KOPT-K1 (cell line): ENCODE measurements at regions not wholly inside any gene's neighbourhood (a gene's known extent, or its start where the extent isn't known, plus 50 kb on each side); places are given as distances from the start of the nearest gene placed in this dataset.
"Not testable (repeated sequence)": the region's sequence is repeated elsewhere in the genome, so short reads cannot be mapped to it uniquely, and the experiment has no call there.

Experiments used
- H3K27ac ChIP-seq: fragments of 200-600 bp; sonication (generic); 2 replicates; pipeline ENCODE4 v1.5.1; 2016; ENCODE audit warnings: antibody characterized with exemption, mild to moderate bottlenecking, low read depth, low read length; ENCODE audit not compliant: poor library complexity, severe bottlenecking
- H3K36me3 ChIP-seq: fragments of 200-600 bp; sonication (generic); 2 replicates; pipeline ENCODE4 v1.5.1; 2017; ENCODE audit warnings: antibody characterized with exemption, mild to moderate bottlenecking, low read length, moderate library complexity; ENCODE audit not compliant: insufficient read depth
- H3K9me3 ChIP-seq: fragments of 200-600 bp; sonication (generic); 2 replicates; pipeline ENCODE4 v1.5.1; 2017; ENCODE audit warnings: antibody characterized with exemption, low read length, mild to moderate bottlenecking; ENCODE audit not compliant: insufficient read depth, poor library complexity, severe bottlenecking

- Histone ChIP-seq H3K36me3 (no peaks in the 10 kb centered on the region), H3K27ac (no peak overlapping the region), H3K9me3 (no peaks in the 10 kb centered on the region)
These were observed 110.6 kb downstream of the TMEM121 start for GRCh38 chr14:105636935-105637334.

DNA sequence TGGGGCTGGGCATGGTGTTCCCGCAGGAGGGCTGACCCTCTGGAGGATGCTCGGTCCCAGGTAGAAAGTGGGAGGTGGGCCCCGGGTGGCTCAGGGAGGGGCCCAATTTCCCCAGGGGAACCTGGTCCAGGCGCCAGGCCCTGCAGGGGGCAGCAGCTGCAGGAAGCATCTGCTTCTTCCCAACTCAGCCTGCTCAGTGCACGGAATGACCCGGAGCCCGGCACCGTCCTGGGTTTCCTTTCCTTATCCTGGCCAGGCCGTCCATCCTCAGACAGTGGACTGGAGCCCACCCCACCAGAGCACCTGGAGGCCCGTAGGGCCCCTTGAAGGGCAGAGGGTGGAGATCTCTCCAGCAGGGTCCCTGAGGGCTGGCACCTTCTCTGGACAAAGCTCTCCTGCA is 111.0 kb downstream of the TMEM121 start:
- H3K36me3 ChIP-seq, H3K9me3 ChIP-seq, H3K27ac ChIP-seq: not testable (repeated sequence)

DNA sequence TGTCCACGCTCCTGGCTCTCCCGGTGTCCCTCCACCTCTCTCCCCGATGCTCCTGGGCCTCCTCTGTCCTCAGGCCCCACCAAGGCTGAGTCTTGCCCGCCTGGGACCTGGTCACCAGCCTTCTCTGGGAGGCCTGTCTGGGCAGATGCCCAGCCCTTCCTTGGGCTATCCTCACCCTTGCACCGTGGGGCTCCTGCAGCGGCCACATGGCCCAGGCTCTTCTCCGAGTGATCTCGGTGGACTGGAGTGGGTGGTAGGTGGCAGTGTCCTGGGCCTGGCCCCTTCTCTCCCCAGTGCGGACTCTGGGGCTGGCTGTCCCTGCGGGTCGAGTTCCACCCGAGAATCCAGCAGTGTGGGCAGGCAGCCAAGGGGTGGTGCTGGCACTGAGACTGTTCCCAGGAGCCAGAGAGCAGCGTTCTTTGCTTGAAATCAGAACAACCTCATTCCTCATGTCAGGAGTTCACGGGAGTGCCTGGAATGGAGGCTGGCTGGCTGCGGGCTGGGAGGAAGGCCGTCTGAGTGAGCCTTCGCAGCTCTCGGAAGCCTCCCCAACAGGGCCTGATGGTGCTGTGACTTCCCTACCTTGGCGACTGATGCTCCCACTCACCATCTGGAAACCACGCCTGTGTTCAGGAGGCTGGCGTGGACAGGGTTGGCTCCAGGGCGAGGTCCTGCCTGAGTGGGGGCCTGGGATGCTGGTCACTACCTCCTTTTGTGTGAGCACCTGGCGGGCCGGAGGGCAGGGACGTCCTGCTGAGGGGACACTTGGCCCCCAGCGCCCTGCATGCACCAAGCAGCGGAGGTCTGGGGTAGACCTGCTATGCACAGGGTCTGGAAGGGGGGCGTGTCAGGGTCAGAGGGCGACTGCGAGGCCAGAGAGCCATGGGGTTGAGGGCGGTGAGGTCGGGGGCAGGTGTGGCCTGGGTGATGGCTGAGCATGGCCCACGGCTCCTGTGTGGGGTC is 113.9 kb downstream of the TMEM121 start:
- not testable (repeated sequence) for H3K27ac ChIP-seq, H3K36me3 ChIP-seq, H3K9me3 ChIP-seq

DNA sequence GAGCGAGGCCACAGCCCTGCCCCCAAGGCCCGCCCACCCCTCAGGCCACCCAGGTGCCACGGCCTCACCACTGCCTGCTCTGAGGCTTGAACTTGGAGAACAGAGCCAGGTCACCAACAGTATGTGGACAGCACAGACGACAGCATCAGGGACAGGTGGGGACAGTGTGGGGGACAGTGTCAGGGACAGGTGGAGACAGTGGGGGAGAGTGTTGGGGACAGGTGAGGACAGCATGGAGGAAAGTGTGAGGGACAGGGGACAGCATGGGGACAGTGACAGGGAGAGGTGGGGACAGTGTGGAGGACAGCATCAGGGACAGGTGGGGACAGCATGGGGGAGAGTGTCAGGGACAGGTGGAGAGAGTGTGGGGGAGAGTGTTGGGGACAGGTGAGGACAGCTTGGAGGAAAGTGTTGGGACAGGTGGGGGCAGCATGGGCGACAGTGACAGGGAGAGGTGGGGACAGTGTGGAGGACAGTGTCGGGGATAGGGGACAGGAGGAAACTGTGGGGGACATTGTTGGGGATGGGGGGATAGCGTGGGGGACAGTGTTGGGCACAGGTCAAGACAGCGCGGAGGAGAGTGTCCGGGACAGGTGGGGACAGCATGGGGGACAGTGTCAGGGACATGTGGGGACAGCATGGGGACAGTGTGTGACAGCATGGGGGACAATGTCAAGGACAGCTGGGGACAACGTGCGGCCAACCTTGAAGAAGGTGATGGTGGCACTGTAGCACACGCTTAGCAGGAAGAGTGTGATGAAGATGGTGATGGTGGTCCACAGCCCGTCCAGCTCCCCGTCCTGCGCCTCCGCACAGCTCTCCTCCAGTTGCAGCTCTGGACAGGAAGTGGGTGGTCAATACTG is 114.9 kb downstream of the TMEM121 start:
- Histone ChIP-seq H3K9me3 (no peaks in the 10 kb centered on the region), H3K36me3 (no peaks in the 10 kb centered on the region), H3K27ac (no peak overlapping the region)

DNA sequence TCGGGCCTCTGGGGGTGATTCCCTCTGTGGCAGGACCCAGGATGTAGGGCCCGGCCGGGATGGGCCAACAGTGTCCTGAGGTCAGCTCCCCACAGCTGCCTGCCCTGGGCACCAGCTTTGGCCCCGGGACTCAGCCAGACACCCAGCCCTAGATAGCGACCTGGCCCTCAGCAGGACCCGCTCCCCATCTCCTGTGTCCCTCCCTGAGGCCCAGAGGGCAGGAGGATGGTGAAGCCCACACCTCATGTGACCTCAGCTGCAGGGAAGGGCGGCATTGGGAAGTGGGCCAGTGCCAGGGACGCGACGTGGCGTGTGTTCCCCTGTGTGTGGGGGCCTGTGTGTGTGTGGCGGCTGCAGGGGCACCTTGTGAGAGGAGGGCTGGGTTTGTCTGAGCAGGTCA is 115.6 kb downstream of the TMEM121 start:
- H3K27ac ChIP-seq, H3K36me3 ChIP-seq, H3K9me3 ChIP-seq: not testable (repeated sequence)

DNA sequence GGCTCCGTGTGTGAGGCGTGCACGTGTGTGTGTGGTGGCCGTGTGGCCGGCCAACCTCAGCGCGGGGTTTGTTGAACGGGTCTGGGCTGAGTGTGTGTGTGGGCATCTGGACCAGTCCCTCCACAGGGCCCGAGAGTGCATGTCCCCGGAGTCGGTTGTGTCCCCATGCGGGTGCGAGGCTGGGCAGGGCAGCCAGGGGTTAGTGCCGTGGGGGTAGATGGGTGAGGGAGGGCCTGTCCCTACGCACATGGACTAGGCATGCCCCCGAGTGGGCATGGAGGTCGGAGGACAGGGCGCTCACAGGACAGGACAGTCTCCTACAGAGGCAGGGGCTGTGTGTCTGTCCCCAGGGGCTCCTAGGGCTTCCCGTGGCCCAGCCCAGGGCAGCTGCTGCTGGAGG is 116.1 kb downstream of the TMEM121 start:
- not testable (repeated sequence) for H3K27ac ChIP-seq, H3K36me3 ChIP-seq, H3K9me3 ChIP-seq

- H3K27ac ChIP-seq, H3K36me3 ChIP-seq, H3K9me3 ChIP-seq: not testable (repeated sequence)
These were observed 117.1 kb downstream of the TMEM121 start for GRCh38 chr14:105643406-105644052.

- H3K9me3 ChIP-seq, H3K36me3 ChIP-seq, H3K27ac ChIP-seq: not testable (repeated sequence)
These were observed 117.7 kb downstream of the TMEM121 start for GRCh38 chr14:105644053-105644435.

- not testable (repeated sequence) for H3K9me3 ChIP-seq, H3K27ac ChIP-seq, H3K36me3 ChIP-seq
These were observed 118.1 kb downstream of the TMEM121 start for GRCh38 chr14:105644457-105644856.

GRCh38 chr14:105644891-105645290 is 118.5 kb downstream of the TMEM121 start:
- not testable (repeated sequence) for H3K36me3 ChIP-seq, H3K9me3 ChIP-seq, H3K27ac ChIP-seq

GRCh38 chr14:105645389-105645788 is 119.0 kb downstream of the TMEM121 start:
- not testable (repeated sequence) for H3K36me3 ChIP-seq, H3K9me3 ChIP-seq, H3K27ac ChIP-seq

- H3K27ac ChIP-seq, result no peak overlapping the region
- H3K9me3 ChIP-seq, result no peaks in the 10 kb centered on the region
- H3K36me3 ChIP-seq, result no peaks in the 10 kb centered on the region
These were observed 119.8 kb downstream of the TMEM121 start for GRCh38 chr14:105646175-105646574.

DNA sequence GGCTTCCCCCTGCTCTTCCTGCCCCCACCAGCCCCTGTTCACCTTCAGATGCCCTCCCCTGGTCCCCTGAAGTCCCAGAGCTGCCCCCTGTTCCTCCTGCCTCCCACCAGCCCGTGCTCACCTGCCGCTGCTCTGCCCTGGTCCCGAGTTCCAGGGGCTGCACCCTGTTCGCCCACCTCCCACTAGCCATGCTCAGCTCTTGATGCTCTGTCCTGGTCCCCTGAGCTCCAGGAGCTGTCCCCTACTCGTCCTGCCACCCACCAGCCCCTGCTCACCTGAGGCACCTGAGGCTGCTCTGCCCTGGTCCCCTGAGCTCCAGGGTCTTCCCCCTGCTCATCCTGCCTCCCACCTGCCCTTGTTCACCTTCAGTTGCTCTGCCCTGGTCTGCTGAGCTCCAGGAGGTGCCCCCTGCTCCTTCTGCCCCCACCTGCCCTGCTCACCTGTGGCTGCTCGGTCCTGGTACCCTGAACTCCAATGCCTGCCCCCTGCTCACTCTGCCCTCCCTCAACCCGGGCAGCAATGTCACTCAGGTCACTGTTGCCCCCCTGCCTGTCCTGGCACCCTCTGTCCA is 120.4 kb downstream of the TMEM121 start:
- not testable (repeated sequence) for H3K9me3 ChIP-seq, H3K36me3 ChIP-seq, H3K27ac ChIP-seq

- H3K9me3 ChIP-seq, H3K27ac ChIP-seq: not testable (repeated sequence)
These were observed 121.0 kb downstream of the TMEM121 start for GRCh38 chr14:105647426-105647783.

More at GRCh38 chr14:105647426-105647783, 121.0 kb downstream of the TMEM121 start:
- H3K36me3 ChIP-seq, result not testable (repeated sequence)
